GM19099 (cell line): ENCODE measurements at regions not wholly inside any gene's neighbourhood (a gene's known extent, or its start where the extent isn't known, plus 50 kb on each side); places are given as distances from the start of the nearest gene placed in this dataset.

Source experiments
- POLR2A ChIP-seq: IDR thresholded peaks from 3 replicates; pipeline ENCODE4 v1.6.1; 2011; ENCODE audit warnings: low read depth; ENCODE audit not compliant: insufficient read length; ENCODE audit errors: extremely low read depth

GRCh38 chr5:74514888-74515551 lies 125.5 kb downstream of the ENC1 start:
- TF ChIP-seq POLR2A, result no peak

GRCh38 chr5:74510476-74511075 lies 130.0 kb downstream of the ENC1 start:
- no peak for TF ChIP-seq POLR2A

DNA sequence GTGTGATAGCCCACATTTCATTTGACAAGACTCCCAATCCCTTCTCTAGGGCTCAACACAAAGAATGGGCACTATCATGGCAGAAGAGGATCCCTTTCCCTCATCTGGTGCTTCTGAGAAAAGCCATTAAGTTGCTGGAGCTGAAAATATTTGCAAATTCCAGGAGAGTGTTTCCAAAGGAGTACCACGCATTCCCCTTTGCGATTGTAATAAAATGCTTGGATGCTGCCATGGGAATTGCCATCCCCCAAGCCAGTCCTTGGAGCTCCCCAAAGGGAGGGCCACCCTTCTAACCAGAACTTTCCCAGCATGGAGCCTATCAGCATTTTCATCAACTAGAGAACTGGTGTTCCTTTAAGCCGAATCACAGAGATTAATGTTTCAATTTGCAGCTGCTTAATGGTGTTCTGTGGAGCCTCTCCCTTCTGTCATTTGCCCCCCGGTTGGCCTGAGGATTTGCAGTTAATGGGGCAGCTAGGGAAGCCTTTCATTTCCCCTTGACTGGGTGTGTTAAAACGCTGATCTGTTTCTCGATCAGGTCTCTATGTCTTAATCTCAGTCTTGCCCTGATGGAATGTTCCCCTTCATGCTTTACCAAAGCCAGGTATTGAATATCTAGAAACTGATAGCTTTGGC lies 133.0 kb downstream of the ENC1 start:
- no peak for TF ChIP-seq POLR2A

DNA sequence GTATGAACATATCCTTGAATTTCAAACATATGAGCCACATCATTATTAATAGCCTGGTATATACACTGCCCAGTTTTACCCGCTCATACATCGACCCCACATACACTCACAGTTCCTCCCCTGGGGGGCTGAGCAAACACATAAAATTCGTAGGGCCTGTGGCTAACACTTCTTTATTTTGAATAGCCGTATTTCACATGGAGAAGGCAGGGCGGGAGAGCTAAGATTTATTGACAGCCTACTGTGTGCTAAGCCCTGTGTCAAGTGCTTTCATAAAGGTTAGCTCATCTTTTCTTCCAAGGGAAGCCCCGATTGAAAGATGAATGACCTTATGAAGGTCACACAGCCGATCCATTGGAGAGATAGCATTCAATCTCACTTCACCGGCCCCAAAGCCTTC lies 134.4 kb downstream of the ENC1 start:
- TF ChIP-seq POLR2A, result no peak

- TF ChIP-seq POLR2A, result no peak
Observed at GRCh38 chr5:74504463-74504862, 136.1 kb downstream of the ENC1 start.

DNA sequence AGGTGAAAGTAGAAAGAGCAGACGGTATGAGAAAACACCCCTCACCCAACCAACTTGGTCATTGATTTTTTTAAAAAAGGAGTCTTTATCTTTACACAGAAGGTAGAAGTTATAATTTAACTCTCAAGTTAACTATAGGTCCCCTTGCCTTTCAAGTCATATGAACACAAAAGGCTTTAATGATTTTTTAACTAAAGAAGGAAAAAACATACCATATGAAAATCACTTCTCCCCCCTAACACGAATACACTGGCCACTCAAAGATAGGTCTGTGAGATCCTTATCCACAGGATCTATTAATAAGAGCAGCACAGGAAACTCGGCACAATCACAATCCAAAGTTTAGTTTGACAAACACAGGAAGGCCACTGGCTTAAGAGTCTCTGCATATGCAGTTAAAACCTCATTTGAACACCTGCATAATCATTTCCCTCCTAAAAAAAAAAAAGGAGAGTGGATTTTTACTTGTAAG lies 138.0 kb downstream of the ENC1 start:
- no peak for TF ChIP-seq POLR2A

DNA sequence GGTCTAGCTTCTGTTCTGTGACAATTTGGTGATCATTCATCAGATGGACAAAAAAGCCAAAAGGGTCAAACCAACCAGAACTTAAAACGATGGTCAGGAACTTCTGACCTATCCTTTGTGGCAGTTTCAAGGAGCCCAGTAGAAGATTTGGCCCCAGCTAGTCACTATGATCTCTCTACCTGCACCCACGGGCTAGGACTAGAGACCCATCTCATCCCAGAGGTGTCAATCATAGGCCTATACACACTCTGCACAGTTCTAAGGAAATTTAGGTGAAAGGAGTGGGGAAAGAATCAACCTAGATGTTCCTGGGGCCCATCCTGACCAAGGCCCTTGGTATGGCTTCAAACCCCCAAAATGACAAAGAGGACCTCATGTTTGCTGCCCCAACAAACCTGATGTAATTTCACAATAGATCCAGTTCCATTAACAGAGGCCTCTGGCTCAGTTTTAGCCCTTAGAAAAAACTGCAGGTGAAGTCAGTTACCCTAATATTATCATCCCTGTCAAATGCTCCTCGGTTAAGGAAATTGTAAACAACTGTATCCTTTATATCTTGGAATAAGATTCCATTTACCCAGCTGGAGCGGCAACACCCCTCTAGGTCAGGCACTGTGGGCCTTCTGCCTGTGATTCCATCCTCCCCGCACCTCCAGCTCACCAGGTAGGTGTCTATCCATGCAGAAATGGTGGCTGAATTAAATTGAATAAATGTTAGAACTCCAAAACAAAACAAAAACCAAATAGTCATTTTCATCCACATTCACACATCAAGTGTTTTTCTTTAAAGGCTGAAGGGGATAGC lies 138.7 kb downstream of the ENC1 start:
- no peak for TF ChIP-seq POLR2A

GRCh38 chr5:74500110-74500917 lies 140.2 kb downstream of the ENC1 start:
- no peak for TF ChIP-seq POLR2A

GRCh38 chr5:74499256-74500050 lies 141.1 kb downstream of the ENC1 start:
- TF ChIP-seq POLR2A, result no peak

GRCh38 chr5:74497706-74498105 lies 142.8 kb downstream of the ENC1 start:
- TF ChIP-seq POLR2A, result no peak

DNA sequence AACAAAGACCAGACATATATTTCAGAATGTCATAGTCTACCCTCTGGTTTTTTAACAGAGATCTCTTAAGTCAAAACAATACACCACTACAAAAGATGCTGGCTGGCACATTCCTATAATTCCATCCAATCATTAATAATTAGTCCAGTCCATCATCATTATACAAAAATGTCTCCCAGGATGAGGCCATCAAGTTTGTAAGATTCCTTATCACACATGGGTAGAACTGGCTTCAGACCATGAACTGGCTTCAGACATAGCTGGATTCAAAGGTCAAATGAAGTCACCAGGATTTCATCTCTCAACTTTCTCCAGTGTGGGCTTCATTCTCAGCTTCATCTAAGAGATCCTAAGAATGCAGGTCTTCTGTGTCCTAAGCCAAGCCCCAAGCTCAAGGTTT lies 147.1 kb downstream of the ENC1 start:
- TF ChIP-seq POLR2A, result no peak

DNA sequence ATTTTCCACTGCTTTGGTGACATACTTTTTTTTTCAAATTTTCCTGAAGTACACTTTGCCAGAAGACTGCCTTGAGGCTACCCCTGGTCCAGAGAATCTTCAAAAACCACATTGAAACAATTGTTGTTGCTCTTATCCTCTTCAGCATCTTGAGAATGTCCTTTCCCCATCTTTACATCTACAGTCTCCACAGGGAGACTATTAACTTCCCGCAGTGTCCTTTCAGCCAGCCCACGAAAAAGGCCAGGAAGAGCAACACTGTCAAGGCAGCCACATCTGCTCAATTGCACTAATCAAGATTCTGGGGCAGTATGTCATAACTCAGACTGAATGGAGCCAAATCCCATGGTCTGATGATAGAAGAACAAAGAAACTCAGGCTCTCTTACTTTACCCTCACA lies 148.3 kb downstream of the ENC1 start:
- TF ChIP-seq POLR2A, result no peak

GRCh38 chr5:74491586-74491985 lies 148.9 kb downstream of the ENC1 start:
- no peak for TF ChIP-seq POLR2A

DNA sequence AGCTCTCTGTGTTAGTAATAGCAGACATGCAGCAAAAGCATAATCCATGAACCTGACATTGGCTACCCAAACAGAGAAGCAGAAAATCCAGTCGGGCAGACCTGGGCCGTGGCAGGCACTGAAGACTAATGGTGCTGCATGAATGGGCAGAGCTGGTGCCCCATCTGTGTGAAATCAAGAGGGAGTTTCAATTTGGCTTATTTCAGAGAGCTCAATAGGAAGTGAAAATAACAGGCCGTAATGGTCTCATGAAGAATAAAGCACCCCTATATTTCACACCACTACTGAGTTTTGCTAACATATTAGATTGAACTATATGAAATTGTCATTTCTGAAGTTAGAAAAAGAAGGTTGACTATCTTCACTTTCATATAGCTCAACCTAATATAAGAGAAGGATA lies 149.7 kb downstream of the ENC1 start:
- TF ChIP-seq POLR2A, result peak; percentile 30
